ENCODE measurements at regions not wholly inside any gene's neighbourhood (a gene's known extent, or its start where the extent isn't known, plus 50 kb on each side); places are given as distances from the start of the nearest gene placed in this dataset.

DNA sequence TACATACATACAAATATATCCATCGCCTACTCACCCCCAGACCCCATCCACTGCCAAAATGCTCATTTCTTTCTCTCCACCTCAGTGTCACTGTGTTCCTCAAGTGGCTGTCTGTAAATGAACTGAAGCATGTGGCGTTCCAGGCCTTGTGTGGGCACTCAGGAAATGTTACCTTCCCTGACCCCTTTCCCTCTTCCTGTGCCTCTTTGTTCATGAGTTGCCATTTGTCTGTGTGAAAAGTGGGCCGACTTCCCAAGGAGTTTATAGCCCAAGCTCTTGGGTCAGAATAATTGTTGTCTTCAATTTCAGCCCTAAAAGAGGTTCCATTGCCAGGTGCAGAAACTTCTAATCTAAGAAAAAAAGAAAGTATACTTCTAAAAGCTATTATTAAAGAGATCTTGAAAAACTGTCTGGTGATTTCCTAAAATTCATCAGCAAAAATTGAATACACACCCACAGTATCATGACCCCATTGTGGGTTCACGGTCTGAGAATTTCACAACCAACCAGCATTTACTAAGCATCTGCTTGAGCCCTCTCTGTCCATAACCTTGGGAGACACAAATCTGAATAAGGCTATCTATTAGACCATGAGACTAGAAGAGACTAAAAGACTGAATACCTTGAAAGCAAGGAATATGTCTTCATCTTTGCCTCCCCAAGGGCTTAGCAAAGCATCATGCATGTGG lies 201.4 kb upstream of the EEA1 start:
- H3F3A ChIP-seq (ENCODE audit: insufficient read depth) = no peaks in the 10 kb centered on the region
- H3K4me2 ChIP-seq (ENCODE audit: low read depth, low read length, poor library complexity, severe bottlenecking) = no peak overlapping the region
- no peak overlapping the region for H3K27ac ChIP-seq (ENCODE audit: low read depth, low read length)

DNA sequence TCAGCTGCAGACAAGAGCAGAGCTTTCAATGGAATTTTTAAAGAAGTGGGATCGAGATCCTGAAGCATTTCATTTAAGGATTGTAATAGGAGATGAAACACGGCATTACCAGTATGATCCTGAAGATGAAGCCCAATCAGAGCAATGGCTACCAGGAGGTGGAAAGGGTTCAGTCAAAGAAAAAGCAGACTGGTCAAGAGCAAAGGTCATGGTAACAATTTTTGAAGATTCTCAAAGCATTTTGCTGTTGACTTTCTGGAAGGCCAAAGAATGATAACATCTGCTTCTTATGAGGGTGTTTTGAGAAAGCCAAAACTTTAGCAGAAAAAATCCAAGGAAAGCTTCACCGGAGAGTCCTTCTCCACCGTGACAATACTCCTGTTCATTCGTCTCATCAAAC lies 204.3 kb upstream of the EEA1 start:
- no peaks in the 10 kb centered on the region for H4K20me1 ChIP-seq (ENCODE audit: low read depth, low read length)
- no peaks in the 10 kb centered on the region for H3F3A ChIP-seq (ENCODE audit: insufficient read depth)
- no peak overlapping the region for H3K4me3 ChIP-seq (ENCODE audit: insufficient read depth, low read length, poor library complexity, severe bottlenecking)
- H3K36me3 ChIP-seq (ENCODE audit: low read length) = no peaks in the 10 kb centered on the region
- H3K27me3 ChIP-seq (ENCODE audit: low read length) = no peaks in the 10 kb centered on the region
- no peaks in the 10 kb centered on the region for H3K9me3 ChIP-seq (ENCODE audit: insufficient read depth, low read length)
- no peak overlapping the region for H3K4me2 ChIP-seq (ENCODE audit: low read depth, low read length, poor library complexity, severe bottlenecking)
- H3K79me2 ChIP-seq (ENCODE audit: insufficient read depth, low read length) = no peaks in the 10 kb centered on the region
- H3K9me2 ChIP-seq (replicated peaks; ENCODE audit: insufficient read depth, low read length) = no peaks in the 10 kb centered on the region
- H3K27ac ChIP-seq (ENCODE audit: low read depth, low read length) = no peak overlapping the region
- TF ChIP-seq, protein P1, sequence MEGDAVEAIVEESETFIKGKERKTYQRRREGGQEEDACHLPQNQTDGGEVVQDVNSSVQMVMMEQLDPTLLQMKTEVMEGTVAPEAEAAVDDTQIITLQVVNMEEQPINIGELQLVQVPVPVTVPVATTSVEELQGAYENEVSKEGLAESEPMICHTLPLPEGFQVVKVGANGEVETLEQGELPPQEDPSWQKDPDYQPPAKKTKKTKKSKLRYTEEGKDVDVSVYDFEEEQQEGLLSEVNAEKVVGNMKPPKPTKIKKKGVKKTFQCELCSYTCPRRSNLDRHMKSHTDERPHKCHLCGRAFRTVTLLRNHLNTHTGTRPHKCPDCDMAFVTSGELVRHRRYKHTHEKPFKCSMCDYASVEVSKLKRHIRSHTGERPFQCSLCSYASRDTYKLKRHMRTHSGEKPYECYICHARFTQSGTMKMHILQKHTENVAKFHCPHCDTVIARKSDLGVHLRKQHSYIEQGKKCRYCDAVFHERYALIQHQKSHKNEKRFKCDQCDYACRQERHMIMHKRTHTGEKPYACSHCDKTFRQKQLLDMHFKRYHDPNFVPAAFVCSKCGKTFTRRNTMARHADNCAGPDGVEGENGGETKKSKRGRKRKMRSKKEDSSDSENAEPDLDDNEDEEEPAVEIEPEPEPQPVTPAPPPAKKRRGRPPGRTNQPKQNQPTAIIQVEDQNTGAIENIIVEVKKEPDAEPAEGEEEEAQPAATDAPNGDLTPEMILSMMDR (IDR thresholded peaks at IDR 0.05; ENCODE audit: insufficient read depth, low read length, poor library complexity, severe bottlenecking) = no peak
- TF ChIP-seq EZH2phosphoT487 (conservative IDR thresholded peaks at IDR 0.05; ENCODE audit: low read length) = no peak
- no peak overlapping the region for H2AFZ ChIP-seq (ENCODE audit: low read depth, low read length, severe bottlenecking)
- no peak overlapping the region for H3K9ac ChIP-seq (ENCODE audit: low read length)

More for the DNA sequence above, 201.4 kb upstream of the EEA1 start:
- Histone ChIP-seq H3K27me3 (ENCODE audit: low read length) (no peaks in the 10 kb centered on the region), H3K36me3 (ENCODE audit: low read length) (no peaks in the 10 kb centered on the region), H3K9me2 (replicated peaks; ENCODE audit: insufficient read depth, low read length) (no peaks in the 10 kb centered on the region), H2AFZ (ENCODE audit: low read depth, low read length, severe bottlenecking) (no peak overlapping the region), H4K20me1 (ENCODE audit: low read depth, low read length) (no peaks in the 10 kb centered on the region), H3K9ac (ENCODE audit: low read length) (no peak overlapping the region), H3K79me2 (ENCODE audit: insufficient read depth, low read length) (no peaks in the 10 kb centered on the region), H3K4me3 (ENCODE audit: insufficient read depth, low read length, poor library complexity, severe bottlenecking) (no peak overlapping the region), H3K9me3 (ENCODE audit: insufficient read depth, low read length) (no peaks in the 10 kb centered on the region)
- no peak for TF ChIP-seq EZH2phosphoT487 (conservative IDR thresholded peaks at IDR 0.05; ENCODE audit: low read length)
- TF ChIP-seq, protein P1 (IDR thresholded peaks at IDR 0.05; ENCODE audit: insufficient read depth, low read length, poor library complexity, severe bottlenecking) = no peak

DNA sequence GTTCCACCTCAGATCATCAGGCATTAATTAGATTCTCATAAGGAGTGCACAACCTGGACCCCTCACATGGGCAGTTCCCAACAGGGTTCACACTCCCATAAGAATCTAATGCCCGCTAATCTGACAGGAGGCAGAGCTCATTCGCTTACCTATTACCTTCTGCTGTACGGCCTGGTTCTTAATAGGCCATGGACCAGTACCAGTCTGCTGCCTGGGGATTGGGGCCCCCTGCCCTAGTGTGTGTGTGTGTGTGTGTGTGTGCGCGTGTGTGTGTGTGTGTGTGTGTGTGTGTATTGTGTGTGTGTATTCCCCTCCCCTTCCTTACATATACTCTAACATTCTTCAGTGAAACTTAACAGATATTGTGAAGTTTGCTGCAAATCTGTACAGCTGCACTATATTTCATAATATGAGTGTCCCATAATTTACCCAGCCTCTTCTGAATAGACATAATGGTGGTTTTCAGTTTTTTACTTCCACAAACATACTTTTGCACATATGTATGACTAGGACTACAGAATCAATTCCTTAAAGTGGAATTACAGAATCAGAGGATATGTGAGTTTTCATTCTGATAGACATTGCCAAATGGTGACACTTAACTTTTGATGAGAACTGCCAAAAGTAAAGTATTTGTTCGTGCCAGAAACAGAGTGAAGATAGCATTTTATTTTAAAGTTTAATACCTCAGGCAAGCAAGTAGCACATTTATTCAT lies 205.2 kb upstream of the EEA1 start:
- Histone ChIP-seq H3K36me3 (ENCODE audit: low read length) (no peaks in the 10 kb centered on the region), H2AFZ (ENCODE audit: low read depth, low read length, severe bottlenecking) (no peak overlapping the region), H4K20me1 (ENCODE audit: low read depth, low read length) (no peaks in the 10 kb centered on the region), H3K9me2 (replicated peaks; ENCODE audit: insufficient read depth, low read length) (no peaks in the 10 kb centered on the region), H3K4me2 (ENCODE audit: low read depth, low read length, poor library complexity, severe bottlenecking) (no peak overlapping the region), H3K4me3 (ENCODE audit: insufficient read depth, low read length, poor library complexity, severe bottlenecking) (no peak overlapping the region), H3F3A (ENCODE audit: insufficient read depth) (no peaks in the 10 kb centered on the region), H3K9me3 (ENCODE audit: insufficient read depth, low read length) (no peaks in the 10 kb centered on the region), H3K27ac (ENCODE audit: low read depth, low read length) (no peak overlapping the region), H3K9ac (ENCODE audit: low read length) (no peak overlapping the region), H3K27me3 (ENCODE audit: low read length) (no peaks in the 10 kb centered on the region), H3K79me2 (ENCODE audit: insufficient read depth, low read length) (no peaks in the 10 kb centered on the region)
- no peak for TF ChIP-seq EZH2phosphoT487 (conservative IDR thresholded peaks at IDR 0.05; ENCODE audit: low read length)
- TF ChIP-seq, protein P1 (IDR thresholded peaks at IDR 0.05; ENCODE audit: insufficient read depth, low read length, poor library complexity, severe bottlenecking) = no peak

Measured in SU-DHL-6 (cell line).